Ishikawa (cell line): ENCODE measurements at regions not wholly inside any gene's neighbourhood (a gene's known extent, or its start where the extent isn't known, plus 50 kb on each side); places are given as distances from the start of the nearest gene placed in this dataset.

Source experiments
- CEBPB ChIP-seq: IDR thresholded peaks from 2 replicates; pipeline ENCODE4 v1.6.1; 2012
- CREB1 ChIP-seq: IDR thresholded peaks from 2 replicates; pipeline ENCODE4 v1.6.1; 2012; ENCODE audit warnings: low read depth
- EP300 ChIP-seq: IDR thresholded peaks from 2 replicates; pipeline ENCODE4 v1.6.1; 2012; ENCODE audit warnings: borderline replicate concordance
- FOXM1 ChIP-seq: IDR thresholded peaks from 2 replicates; pipeline ENCODE4 v1.6.1; 2012; ENCODE audit warnings: low read depth, borderline replicate concordance
- MAX ChIP-seq: IDR thresholded peaks from 2 replicates; pipeline ENCODE4 v1.6.1; 2012
- RAD21 ChIP-seq: IDR thresholded peaks from 2 replicates; pipeline ENCODE4 v1.6.1; 2012; ENCODE audit warnings: low read depth
- REST ChIP-seq: IDR thresholded peaks from 2 replicates; pipeline ENCODE4 v1.6.1; 2012; ENCODE audit warnings: low read depth, mild to moderate bottlenecking
- TAF1 ChIP-seq: IDR thresholded peaks from 2 replicates; pipeline ENCODE4 v1.6.1; 2012; ENCODE audit warnings: low read depth, mild to moderate bottlenecking
- TCF12 ChIP-seq: IDR thresholded peaks from 2 replicates; pipeline ENCODE4 v1.6.1; 2012; ENCODE audit warnings: low read depth
- TEAD4 ChIP-seq: IDR thresholded peaks from 2 replicates; pipeline ENCODE4 v1.6.1; 2012
- USF1 ChIP-seq: IDR thresholded peaks from 2 replicates; pipeline ENCODE4 v1.6.1; 2012
- YY1 ChIP-seq: IDR thresholded peaks from 2 replicates; pipeline ENCODE4 v1.6.1; 2012; ENCODE audit warnings: low read depth
- ZBTB7A ChIP-seq: IDR thresholded peaks from 2 replicates; pipeline ENCODE4 v1.6.1; 2012; ENCODE audit warnings: low read depth

DNA sequence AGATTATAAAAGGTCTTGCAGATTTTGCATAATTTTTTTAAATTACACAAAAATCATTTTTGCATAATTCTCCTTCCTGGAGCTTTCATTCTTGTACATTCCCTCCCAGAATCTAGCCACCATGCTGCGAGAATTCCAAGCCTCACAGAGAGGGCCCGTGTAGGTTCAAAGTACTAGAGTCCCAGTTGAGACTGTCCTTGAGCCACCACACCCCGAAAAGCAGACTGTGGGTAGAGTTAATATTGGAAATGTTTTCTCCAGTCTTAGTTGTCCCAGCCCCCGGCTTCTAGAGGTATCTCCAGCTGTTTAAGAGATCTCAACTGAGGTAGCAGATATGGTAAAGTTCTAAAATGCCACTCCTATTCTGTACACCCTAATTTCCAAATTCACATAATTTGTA lies 407.3 kb upstream of the ANO3 start:
- TF ChIP-seq REST (no peak), MAX (no peak), RAD21 (no peak), TAF1 (no peak), USF1 (no peak), TEAD4 (no peak), EP300 (no peak), ZBTB7A (no peak), FOXM1 (no peak), YY1 (no peak), CREB1 (no peak), CEBPB (no peak), TCF12 (no peak)
